ENCODE measurements at regions not wholly inside any gene's neighbourhood (a gene's known extent, or its start where the extent isn't known, plus 50 kb on each side); places are given as distances from the start of the nearest gene placed in this dataset.

DNA sequence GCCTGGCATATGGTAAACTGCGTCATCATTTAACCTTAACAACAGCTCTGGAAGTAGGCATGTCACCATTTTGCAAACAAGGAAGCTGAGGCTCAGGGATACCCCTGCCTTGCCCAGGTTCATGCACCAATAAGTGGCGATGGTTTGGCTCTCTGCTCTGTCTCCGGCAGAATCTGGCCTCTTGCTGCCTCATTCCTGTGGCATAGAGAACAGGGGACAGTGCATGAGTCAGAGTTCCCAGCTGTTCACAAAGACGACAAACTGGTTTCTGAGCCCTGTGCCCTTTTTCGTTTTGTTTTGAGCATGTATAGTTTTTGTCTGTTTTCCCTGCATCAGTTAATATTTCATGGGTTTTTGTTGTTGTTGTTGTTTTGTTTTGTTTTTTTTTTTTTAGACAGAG lies 236.8 kb downstream of the OPA1 start:
- no peak for DNase-seq

GRCh38 chr3:193830791-193831191 lies 237.8 kb downstream of the OPA1 start:
- no peak for DNase-seq

DNA sequence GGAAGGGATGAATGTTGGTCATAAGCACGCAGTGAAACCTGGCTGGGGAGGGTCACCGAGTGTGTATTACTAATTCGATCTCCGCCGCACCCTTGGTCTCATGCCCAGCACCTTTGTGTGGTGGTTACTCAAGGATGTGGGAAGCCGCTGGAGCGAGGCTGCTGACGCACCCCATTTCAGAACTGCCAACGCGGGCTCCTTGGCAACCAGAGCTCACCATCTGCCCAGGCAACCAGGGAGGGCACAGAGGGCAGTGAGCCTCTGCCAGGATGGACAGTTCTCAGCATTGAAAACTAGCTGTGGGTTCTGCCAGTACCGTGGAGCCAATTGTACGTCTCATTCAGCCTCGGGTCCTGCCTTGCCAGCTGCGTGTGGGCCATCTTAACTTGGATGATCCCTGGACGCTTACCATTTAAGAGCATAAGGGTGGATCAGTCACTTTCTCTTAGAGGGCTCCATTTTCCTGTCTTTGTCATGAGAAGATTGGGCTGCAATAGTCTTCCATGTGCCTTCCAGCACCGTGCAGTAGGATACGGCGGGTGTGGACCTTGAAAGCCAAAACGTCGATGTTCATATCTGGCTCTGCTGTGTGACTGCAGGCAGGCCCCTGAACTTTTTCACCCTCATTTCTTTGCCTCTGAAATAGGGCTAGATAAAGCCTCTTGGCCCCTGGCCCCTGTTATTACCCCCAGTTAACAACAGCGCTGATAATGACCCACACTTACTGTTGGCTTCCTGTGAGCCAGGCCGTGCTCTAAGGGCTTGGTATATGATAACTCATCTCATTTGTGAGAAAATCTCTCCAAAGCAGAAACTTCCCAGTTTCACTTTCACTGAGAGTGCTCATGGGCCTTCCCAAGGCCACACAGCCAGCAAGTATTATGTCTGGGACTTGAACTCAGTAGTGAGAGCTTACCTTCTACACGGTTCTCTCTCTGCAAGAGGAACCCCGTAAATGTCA lies 238.8 kb downstream of the OPA1 start:
- DNase-seq: no peak

GRCh38 chr3:193832833-193833413 lies 239.9 kb downstream of the OPA1 start:
- DNase-seq: no peak

DNA sequence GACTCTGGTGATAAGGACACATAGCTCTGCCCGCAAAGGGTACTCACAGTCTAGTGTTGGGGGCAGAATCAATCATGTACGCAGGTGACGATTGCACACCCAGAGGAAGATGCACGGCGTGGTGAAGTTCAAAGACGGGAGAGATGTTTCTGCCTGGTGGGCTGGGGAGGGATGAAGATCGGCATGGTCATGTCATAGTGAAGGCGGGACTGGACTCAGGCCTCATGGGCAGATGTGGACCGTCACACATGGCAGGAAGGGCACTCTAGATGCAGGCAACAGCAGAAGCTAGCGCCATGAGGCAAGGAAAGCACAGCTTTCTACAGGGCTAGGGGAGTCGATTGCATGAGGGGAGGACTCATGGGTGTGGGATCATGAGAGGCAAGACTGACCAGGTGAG lies 240.6 kb downstream of the OPA1 start:
- DNase-seq: no peak

GRCh38 chr3:193835414-193835813 lies 242.4 kb downstream of the OPA1 start:
- no peak for DNase-seq

- DNase-seq: no peak
Measured at GRCh38 chr3:193836511-193836910, 243.5 kb downstream of the OPA1 start.

- DNase-seq: no peak
Measured at GRCh38 chr3:193836918-193837317, 243.9 kb downstream of the OPA1 start.

DNA sequence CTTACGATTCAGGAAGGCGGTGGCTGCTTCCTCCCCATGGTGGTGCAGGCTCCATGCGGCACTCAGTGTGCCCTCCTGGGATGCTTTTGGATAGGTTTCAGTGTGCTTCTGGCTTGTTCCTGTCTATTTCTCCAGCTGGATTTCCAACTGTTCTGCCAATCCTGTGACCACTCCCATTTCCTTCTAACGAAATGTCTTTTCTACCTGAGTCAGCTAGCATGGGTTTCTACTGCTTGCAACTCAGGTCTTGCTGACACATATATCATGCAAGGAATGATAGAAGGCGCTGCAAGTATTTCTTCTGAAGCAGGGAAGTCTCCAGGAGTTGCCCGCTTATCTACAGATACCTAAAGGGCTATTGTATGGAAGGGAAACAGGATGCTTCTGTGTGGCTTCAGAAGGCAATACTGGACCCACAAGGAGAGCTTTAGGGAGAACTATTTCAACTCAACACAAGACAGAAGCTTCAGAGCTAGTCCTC lies 244.4 kb downstream of the OPA1 start:
- no peak for DNase-seq

DNA sequence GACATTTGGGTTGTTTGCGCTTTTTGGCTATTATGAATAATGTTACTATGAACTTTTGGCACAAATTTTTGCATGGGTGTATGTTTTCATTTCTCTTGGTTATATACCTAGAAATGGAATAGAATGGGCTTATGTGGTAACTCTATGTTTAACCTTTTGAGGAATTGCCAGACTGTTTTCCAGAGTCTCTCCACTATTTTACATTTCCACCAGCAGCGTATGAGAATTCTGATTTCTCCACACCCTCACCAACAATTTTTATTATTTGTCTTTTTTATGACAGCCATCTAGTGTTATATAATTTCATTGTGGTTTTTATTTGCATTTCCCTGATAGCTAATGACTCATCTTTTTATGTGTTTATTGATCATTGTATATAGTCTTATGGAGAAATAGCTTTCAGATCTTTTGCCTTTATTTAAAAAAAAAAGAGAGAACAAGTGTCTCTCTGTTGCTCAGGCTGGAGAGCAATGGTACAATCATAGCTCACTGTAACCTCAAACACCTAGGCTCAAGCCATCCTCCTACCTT lies 247.2 kb downstream of the OPA1 start:
- DNase-seq: no peak

- DNase-seq: no peak
Measured at GRCh38 chr3:193841581-193841980, 248.6 kb downstream of the OPA1 start.

DNA sequence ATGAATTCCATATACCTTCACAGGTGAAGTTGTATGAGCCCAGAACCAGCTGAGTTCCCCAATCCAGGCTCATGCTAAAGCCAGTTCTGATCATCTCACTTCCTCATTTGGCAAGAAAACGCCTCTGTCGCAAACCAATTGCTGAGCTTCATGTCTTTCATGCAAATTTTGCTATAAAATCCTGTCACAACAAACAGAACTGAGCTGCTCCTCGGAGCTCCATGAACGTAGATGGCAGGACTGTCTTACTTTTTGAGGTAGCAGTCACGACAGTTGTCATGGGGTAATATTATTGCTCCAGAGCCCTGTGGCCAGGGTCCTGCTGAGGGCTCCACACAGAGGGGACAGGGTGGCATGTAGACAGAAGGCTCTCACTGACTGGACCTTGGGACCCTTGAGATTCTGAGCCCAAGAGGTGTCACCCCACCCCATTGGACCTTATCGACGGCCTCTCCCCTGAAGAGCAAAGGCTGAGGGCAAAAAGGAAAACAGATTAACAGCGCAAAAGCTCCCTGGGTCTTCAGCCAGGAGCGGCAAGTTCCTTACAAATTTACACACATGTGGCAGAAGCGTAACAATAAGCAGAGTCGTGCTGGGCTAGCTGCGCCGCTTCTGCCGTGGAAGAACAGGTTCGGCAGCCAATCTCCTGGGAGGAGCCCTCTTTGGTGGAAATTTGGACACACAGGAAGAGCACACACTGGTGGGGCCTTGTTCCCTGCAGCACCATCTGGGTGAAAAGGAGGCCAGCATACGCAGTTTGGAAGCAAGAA lies 249.2 kb downstream of the OPA1 start:
- no peak for DNase-seq

DNA sequence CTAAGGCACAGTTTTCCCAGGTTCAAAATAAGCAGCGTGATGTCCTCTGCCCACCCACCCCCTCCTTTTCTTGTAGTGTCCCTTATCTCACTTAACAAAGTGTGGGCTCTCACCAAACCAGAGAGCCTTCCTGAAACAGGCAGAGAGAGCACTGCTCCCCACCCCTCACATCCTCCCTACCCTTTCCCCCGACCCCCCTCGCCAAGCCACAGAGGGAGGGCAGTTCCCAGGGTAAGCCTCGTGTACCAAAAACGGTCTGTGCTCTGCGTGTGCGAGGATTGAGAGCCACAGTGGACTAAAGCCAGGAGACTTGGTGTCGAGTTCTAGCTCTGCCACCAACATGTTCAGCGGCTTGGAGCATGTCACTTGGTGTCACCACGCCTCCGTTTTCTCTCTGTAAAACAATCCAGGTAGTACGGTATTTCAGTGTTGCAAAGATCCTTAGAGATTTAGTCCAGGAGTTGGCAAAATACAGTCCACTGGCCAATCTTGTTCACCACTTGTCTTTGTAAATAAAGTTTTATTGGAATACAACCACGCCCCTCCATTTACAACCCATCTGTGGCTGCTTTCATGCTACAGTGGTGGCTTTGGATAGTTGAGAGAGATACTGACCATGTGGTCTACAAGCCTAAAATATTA lies 249.9 kb downstream of the OPA1 start:
- no peak for DNase-seq

DNA sequence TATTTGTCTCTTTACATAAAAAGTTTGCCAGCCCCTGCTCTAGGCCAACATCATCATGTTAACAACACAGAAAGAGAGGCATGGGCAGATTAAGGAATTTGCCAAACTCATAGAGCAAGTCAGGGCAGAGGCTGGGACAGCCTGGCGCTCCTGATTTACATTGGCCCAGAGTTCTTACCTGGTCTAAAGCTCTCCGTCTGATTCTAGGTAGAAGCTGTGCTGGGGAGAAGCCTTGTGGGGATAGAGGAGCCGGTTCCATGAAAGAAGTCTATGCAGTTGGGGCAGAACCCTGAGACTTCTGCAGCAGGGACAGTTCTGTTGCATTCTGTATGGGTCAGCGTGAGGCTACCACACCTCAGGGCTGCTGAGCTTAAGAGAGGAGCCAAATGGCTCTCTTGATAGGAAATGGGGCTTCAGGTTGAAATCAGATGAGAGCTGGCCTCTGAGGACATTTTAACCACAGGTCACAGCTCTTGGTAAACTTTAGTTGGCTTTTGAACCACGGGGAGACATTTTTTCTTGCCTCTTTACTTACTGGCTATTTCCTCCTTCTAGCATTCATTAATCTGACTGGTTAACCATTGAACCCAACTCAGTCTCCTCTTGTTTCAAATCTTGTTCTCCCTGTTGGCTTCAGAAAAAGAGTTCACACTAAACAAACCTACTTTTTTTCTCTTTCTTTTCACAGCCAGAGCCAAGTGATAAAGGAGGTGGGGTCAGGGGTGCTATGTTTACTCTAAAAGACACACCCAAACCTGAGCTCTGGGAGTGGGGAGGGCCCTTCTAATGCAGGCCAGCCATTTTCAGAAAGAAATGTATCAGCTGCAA lies 250.7 kb downstream of the OPA1 start:
- no peak for DNase-seq

- DNase-seq: no peak
Measured at GRCh38 chr3:193844472-193844871, 251.5 kb downstream of the OPA1 start.

DNA sequence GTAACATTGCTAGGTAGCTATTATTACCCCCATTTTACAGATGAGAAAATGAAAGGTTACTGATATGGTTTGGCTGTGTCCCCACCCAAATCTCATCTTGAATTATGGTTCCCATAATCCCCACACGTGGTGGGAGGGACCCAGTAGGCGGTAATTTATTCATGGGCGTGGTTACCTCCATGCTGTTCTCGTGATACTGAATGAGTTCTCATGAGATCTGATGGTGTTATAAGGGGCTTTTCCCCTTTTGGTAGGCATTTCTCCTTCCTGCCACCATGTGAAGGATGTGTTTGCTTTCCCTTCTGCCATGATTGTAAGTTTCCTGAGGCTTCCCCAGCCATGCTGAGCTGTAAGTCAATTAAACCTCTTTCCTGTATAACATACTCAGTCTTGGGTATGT lies 252.1 kb downstream of the OPA1 start:
- no peak for DNase-seq

- no peak for DNase-seq
Measured at GRCh38 chr3:193846569-193846968, 253.6 kb downstream of the OPA1 start.

DNA sequence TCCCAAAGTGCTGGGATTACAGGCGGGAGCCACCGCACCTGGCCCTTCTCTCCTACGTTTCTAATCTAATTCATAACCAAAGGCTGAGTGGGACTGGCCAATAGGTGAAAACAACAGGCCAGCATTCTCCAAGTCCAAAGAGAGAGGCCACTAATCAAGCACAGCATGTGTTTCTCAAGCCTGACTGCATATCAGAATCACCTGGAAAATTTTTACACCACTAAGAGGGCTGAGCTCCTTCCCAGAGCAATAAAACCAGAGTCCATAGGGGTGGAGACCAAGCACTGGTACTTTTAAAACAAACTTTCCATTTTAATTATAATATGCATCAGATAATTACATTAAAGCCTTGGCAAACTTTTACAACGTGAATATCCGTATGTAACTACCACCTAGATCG lies 254.4 kb downstream of the OPA1 start:
- no peak for DNase-seq

GRCh38 chr3:193848547-193848946 lies 255.5 kb downstream of the OPA1 start:
- no peak for DNase-seq

GRCh38 chr3:193850084-193850619 lies 257.1 kb downstream of the OPA1 start:
- no peak for DNase-seq

GRCh38 chr3:193851428-193851847 lies 258.4 kb downstream of the OPA1 start:
- DNase-seq: no peak
